ENCODE measurements at regions not wholly inside any gene's neighbourhood (a gene's known extent, or its start where the extent isn't known, plus 50 kb on each side); places are given as distances from the start of the nearest gene placed in this dataset.

- DNase-seq = no peak
Observed at GRCh38 chr20:24165301-24166122, 176.9 kb upstream of the GGTLC1 start.

GRCh38 chr20:24164360-24164759, 175.8 kb upstream of the GGTLC1 start:
- no peak for DNase-seq

- no peak for DNase-seq
Observed at GRCh38 chr20:24163506-24163905, 174.9 kb upstream of the GGTLC1 start.

DNA sequence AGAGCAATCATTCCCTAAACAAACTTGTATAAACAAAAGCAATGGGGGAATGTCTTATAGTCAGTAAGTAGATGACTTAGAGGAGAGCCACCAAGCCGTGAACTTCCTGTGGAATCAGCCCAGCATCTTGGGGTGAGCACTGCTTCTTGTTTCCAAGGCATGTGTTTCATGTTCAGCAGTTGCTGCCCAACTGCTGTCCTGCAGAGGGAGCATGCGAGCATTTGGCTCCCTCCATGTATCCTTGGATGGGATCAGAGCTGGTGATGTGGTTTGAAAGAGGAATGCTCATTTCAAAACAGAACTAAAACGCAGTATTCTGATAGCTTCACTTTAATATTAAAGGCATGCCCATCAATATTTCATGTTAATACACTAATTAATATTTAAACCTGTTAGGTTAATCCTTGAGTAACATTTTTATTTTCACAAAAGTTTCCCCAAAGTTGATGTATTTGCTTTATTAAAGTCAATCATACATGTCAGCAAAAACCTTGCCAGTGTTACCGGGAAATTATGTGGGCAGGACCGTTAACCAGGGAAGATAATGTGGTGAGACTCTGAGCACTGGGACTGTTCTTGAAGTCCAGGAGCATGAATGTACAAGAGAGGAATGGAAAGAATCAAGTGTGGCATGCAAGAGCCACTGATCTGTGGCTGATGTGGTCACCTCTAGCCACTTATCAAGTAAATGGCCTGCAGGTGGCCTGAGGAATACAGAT, 172.1 kb upstream of the GGTLC1 start:
- DNase-seq = peak; percentile 10

- no peak for DNase-seq
Observed at GRCh38 chr20:24158281-24158680, 169.7 kb upstream of the GGTLC1 start.

DNA sequence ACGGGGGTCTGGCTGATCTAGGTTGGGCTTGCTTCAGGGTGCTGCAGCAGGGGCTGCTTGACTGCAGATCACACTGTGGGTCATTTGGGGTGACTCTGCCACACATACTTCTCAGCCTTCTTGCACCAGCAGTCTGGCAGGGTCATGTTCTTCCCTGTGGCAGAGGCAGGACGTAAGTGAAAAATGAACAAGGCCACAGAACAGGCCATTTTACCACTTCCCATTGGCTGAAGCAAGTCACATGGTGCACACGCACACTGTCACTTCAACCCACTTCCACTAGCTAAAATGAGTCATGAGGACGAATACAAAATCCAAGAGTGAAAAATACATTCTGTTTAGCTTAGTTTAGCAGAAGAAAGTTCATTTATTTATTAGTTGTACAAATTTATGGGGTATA, 168.6 kb upstream of the GGTLC1 start:
- no peak for DNase-seq

GRCh38 chr20:24153101-24154040, 164.8 kb upstream of the GGTLC1 start:
- no peak for DNase-seq

GRCh38 chr20:24151621-24152294, 163.2 kb upstream of the GGTLC1 start:
- no peak for DNase-seq

DNA sequence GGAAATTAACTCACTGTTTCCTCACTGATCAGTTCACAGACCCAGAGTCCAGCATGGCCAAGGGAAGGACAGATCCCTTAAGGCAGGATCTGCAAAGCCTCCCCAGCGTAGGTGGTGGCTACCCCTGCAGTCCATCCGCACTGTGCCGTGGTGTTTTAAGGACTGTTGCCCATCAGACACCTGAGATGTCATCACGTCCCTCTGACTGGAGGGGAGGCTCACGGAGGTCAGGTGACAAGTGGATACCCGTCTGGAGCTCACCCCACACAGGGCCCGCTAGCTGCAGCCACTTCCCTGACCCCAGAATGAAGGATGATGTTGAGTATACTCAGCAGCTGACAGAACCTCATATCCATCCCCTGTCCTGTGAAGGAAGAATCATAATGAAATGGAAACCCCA, 161.8 kb upstream of the GGTLC1 start:
- no peak for DNase-seq

- no peak for DNase-seq
Observed at GRCh38 chr20:24149881-24150307, 161.3 kb upstream of the GGTLC1 start.

DNA sequence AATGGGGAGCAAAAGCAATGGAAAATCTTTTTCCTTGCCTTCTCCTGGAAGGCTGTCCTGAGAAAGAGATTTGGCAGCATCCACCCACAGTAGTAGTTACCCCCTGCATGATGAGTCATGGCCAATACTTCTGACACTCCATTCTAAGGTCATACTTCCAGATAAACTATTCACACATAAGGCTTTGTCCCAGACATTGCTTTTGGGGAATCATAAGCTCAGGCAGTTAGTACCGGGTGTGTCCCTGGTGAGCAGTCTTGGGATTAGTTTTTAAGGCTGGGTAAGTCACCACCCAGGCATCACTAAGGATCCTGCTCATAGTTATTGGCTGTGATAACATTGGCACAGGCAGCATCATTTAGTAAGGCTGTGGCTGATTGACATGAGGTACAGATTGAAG, 160.6 kb upstream of the GGTLC1 start:
- DNase-seq = no peak

- DNase-seq = no peak
Observed at GRCh38 chr20:24148372-24148771, 159.8 kb upstream of the GGTLC1 start.

DNA sequence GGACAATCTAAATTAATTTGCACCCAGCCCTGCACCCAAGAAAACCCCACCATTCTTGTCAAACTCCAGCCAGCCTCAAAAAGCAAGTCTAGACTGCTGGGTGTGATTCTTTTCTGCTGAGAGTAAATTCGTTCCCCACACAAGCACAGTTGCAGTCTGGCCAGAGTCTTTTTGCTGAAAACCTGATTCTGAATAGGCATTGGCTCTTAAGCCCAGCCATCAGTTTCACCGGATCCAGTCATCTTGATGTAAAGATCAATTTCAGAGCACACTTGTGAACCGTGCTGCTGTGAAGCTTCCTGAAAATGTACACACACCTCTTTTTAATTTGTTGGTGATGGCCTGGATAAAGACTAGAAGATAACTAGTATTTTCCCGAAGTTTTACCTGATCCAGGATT, 159.4 kb upstream of the GGTLC1 start:
- no peak for DNase-seq

DNA sequence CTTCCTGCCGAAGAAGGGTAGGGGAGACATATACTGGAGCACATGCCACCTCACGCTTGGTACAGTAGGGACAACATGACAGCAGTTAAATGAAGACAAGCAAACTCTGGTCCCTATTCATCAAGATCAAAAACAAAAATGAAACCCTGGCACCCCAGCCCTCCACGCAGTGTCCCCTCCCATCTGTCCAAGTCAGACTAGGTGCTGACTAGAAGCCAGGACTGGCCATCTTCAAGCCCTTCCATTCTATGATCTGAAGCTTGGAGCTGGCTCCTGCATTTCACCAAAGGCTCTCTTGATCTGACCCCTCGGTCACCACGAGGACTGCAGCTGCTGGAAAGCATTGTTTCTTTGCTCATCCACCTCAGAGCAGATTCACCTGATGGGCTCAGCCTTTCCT, 158.9 kb upstream of the GGTLC1 start:
- no peak for DNase-seq

GRCh38 chr20:24146231-24146634, 157.7 kb upstream of the GGTLC1 start:
- DNase-seq = no peak

DNA sequence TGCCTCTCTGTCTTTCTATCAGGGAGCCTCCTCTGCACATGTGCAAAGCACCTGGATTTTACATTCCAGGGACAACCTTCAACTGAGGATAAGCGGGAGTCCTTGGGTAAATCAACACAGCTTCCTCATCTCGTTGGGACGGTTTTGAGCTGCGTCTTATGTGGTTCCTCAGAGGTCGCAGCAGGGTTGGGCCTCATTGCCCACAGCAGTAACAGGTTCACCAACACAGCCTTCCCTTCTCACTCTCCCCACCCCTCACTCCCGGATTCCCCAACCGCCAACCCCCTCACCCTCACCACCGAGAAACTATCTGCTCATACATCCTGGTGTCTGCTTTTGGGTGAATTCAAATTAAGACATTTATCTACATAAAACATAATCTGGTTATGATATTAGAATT, 155.8 kb upstream of the GGTLC1 start:
- DNase-seq = no peak

DNA sequence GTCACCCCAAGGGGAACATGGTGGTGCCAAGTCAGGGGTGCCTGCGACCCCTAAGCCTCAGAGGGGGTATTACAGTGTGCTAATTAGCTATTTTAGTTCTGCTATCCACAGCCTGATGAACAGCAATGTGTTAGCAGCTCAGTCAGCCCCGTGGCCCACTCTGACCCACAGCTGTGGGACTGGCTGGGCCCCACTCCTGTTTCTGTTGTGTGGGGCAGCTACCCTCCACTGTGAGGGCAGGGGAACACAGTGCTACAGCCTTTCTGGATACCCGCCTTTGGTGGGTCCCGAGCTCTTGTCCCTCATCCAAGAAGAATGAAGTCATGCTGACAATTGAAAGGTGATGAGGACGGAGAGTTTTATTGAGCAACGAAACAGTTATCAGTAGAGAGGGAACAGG, 152.5 kb upstream of the GGTLC1 start:
- DNase-seq = no peak

- no peak for DNase-seq
Observed at GRCh38 chr20:24139846-24140245, 151.3 kb upstream of the GGTLC1 start.

DNA sequence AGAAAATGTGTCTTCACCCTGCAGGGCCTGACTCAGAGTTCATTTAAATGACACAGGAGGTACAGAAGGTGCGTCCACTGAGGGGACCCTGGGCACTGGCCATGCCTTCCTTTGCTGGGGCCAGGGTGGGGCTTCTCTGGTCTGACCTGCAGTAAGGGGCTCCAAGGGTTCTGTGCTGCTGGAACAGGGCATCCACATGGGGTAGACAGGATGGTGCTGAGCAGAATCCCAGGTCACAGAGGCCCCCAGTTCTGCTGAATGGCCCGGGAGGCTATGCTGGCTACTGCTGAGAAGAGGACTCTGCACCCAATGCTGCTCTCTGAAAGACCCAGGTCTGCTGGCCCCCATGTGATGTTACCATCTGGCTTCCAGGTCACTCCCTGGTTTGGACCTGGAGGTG, 150.4 kb upstream of the GGTLC1 start:
- no peak for DNase-seq

GRCh38 chr20:24138196-24138857, 149.7 kb upstream of the GGTLC1 start:
- DNase-seq = no peak

GRCh38 chr20:24136659-24137246, 148.2 kb upstream of the GGTLC1 start:
- no peak for DNase-seq

- no peak for DNase-seq
Observed at GRCh38 chr20:24135781-24136180, 147.2 kb upstream of the GGTLC1 start.
